ENCODE measurements at regions not wholly inside any gene's neighbourhood (a gene's known extent, or its start where the extent isn't known, plus 50 kb on each side); places are given as distances from the start of the nearest gene placed in this dataset.
"Not testable (repeated sequence)": the region's sequence is repeated elsewhere in the genome, so short reads cannot be mapped to it uniquely, and the experiment has no call there.

DNA sequence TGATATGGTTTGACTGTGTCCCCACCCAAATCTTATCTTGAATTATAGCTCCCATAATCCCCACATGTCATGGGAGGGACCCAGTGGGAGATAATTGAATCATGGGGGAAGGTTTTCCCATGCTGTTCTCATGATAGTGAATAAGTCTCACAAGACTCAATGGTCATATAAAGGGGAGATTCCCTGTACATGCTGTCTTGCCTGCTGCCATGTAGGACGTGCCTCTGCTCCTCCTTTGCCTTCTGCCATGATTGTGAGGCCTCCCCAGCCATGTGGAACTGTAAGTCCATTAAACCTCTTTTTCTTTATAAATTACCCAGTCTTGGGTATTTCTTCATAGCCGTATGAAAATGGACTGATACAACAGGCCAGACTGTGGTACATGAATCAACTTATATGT lies 68.5 kb upstream of the ADTRP start:
- DNase-seq: not testable (repeated sequence)

DNA sequence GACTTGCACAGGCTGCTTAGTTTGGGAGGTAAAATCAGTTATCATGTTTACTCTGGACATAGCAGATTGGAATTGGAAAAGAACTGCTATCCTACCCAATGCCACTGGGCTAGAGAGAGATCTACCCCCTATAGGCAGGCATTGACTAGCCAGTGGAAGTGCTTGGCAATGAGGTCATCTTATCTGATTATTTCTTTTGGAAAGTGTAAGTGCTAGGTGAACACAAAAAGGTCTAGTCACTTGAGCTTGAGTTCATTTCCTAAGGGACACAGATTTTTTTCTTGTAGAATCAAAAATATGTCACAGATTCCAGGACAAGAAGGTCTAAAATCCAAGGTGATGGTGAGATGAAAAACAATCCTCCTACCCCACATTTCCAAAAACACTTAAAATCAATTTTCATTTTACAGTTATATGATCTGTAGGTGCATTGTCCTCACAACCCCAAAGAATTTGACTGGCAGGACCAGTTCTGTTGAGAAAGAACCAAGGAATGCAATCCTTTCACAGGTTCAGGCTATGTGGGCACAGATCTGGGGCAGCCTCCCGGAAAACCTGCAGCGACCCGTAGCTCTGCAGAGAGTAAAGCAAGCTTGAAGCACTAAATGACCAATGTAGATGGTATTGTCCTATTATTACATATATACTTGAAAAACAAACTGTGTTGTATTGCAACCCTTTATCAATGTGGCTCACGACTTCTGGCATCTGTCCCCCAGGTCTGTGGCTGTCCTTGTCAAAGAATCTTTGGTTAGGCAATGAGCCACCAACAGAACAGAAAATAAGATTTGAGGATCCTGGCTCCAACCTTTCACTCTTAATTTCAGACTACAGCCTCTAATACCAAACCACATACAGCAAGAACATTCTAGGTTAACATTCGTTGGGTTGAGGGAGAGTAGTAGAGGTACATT lies 67.3 kb upstream of the ADTRP start:
- DNase-seq: no peak

DNA sequence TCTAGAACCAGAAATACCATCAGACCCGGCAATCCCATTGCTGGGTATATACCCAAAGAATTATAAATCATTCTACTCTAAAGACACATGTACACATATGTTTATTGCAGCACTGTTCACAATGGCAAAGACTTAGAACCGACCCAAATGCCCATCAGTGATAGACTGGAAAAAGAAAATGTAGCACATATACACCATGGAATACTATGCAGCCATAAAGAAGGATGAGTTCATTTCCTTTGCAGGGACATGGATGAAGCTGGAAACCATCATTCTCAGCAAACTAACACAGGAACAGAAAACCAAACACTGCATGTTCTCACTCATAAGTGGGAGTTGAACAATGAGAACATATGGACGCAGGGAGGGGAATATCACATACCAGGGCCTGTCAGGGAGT lies 64.2 kb upstream of the ADTRP start:
- DNase-seq: not testable (repeated sequence)

DNA sequence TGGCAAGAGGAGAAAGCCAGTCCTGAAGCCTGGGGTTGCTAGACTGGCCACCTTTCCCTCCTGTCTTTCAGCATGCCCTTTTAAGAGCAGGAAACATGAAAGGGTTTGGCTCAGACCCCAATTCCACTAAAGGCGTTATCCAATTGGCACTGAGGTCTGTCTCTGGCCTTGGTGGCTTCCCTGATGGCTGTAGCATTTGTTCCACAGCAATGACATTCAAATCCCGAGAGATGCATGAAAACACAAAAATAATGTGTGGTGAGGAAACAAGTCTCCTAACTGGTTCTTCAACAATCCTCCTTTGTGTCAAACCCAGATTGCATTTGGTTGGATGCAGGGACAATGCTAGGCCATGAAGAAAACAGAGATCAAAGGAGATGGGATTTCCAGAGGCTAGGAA lies 56.5 kb upstream of the ADTRP start:
- DNase-seq: no peak

DNA sequence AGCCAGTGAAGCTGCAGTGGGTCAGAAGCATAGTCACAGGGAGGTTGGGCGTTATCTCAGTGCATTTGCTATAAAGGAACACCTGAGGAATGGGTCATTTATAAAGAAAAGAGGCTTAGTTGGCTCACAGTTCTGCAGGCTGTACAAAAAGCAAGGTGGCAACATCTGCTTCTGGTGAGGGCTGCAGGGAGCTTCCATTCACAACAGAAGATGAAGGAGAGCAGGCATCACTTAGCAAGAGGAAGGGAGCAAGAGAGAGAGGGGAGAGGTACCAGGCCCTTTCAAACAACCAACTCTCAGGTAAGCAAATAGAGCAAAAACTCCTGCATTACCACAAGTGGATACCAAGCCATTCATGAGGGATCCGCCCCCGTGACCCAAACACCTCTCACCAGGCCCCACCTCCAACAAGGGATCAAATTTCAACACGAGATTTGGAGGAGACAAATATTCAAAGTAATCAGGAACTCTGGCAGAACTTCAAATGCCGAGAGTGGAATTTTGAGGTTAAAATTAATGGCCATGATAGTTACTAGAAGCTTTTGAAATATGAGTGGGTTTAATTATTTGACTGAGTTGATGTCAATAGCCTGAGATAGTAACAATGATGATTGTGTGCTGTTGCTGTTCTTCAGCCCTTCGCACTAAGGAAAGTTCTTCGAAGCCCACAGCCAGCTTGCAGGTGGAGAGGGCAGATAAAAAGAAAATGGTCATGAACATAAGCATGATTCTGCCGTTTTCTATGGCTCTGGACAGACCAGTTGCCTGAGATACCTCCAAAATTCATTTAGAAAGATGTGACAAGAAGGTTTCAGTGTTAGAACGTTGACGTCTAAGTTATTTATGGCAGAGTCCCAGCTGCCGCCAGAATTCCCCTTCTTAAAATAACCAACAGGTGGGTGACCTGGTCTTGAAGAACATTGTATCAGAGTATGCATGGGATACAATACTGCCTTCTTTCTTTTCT lies 55.3 kb upstream of the ADTRP start:
- DNase-seq: no peak

DNA sequence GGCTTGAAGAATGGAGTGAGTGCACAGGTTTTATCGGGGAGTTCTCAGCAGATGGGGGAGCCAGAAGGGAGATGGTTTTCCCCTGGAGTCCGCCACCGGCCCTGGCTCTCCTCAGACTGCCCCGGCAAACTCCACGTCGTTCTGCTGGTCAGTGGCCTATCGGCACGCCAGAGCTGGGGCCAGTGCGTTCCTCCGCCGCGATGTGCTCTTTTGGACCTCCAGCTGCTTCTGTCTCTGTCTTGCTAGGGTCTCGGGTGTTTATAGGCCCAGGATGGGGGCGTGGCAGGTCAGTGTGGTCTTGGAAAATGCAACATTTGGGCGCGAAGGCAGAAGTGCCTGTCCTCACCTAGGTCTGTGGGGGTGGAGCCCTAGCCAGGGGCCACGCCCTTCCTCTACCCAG lies 53.0 kb upstream of the ADTRP start:
- DNase-seq: no peak

DNA sequence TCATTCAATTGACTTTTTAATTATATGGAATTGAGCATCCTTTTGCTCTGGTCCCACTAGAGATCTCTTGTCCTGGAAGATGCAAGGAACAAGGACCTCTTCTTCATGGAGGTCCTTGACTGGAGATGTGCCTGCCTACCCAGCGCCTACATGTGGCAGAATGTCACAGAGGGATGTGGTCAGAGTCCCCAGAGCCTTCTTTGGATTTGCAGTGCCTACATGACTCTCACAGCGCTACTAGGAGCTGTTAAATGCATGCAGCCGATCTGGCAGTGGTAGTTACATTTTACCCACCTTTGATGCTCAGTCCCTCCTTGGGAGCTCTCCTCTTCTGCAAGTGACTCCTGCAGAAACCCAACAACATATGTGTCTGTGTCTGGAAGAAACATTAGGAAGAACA lies 51.9 kb upstream of the ADTRP start:
- no peak for DNase-seq

DNA sequence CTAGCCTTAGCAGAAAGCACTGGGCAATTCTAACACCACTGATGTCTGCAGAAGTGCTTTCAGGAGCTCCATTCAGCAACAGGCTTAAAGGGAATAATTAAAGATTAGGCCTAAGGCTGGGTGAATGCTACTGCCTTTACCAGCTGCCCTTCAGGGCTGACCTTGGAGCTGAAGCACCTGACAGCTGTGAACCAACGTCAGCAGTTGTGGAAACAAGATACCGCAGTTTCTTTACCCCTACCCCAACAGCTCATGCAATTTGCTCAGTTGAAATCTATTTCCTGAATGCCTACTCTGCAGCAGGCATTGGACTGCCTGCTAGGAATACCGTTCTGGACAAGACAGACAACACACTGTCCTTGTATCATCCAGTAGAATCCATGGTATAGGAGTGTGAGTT lies 51.5 kb upstream of the ADTRP start:
- no peak for DNase-seq

DNA sequence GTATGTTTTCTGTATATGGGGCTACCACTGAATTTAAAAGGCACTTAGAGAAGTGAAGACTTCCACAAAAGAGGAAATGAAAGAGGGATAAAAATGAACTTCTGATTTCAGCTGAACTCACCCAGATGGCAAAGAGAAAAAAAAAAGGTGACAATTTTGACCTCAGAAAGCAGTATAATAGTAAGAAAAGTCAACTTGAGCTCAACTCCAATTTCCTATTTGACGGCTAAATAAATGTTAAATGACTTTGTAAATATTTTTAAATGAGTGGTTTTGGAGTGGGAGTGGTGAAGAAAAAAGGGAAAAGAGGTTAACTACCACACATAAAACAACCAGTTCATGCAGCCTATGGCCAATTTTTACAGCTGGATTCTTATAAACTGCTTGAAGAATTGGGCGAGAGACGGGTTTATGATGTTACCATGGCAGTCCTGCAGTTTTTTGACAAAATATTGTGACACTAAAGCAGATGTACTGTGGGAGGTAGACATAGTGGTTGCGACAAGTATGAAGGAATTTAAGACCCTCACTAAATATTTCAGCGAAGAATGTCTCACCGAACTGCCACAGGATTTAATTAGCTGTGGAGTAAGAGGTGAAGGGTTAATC lies 49.8 kb upstream of the ADTRP start:
- no peak for DNase-seq
